Endothelial cell of umbilical vein (primary cell): ENCODE measurements at regions not wholly inside any gene's neighbourhood (a gene's known extent, or its start where the extent isn't known, plus 50 kb on each side); places are given as distances from the start of the nearest gene placed in this dataset.

Experiments used
- EZH2 ChIP-seq: IDR thresholded peaks from 2 replicates; pipeline ENCODE4 v1.6.1; 2012; ENCODE audit warnings: borderline replicate concordance, low read depth, mild to moderate bottlenecking, moderate library complexity, low read length, inconsistent platforms; ENCODE audit not compliant: severe bottlenecking
- JUN ChIP-seq: IDR thresholded peaks from 2 replicates; pipeline ENCODE4 v1.6.1; 2011; ENCODE audit warnings: borderline replicate concordance, low read depth; ENCODE audit not compliant: insufficient read length, insufficient read depth
- MAX ChIP-seq: IDR thresholded peaks from 2 replicates; pipeline ENCODE4 v1.6.1; 2011; ENCODE audit not compliant: insufficient read depth, insufficient read length
- POLR2A ChIP-seq: IDR thresholded peaks from 2 replicates; pipeline ENCODE4 v1.6.1; 2012; ENCODE audit warnings: low read depth, mild to moderate bottlenecking, control low read depth, low read length
- POLR2AphosphoS5 ChIP-seq: IDR thresholded peaks from 2 replicates; pipeline ENCODE4 v1.6.1; 2012; ENCODE audit warnings: low read depth, mild to moderate bottlenecking, control low read depth, low read length, moderate library complexity; ENCODE audit not compliant: insufficient read depth
- TF ChIP-seq, protein P1 (sequence below), 2 donors: IDR thresholded peaks; 1 replicate in 1 of 2; 2 replicates in 1 of 2; pipeline ENCODE4 v1.5.1; 2011; ENCODE audit warnings: low read length in 2 of 2, mild to moderate bottlenecking in 2 of 2, moderate library complexity in 2 of 2, control low read depth in 1 of 2, inconsistent platforms in 1 of 2, low read depth in 1 of 2; ENCODE audit not compliant: insufficient read depth in 1 of 2; ENCODE audit errors: extremely low read depth in 1 of 2

GRCh38 chr6:74798302-74798701 lies 407.6 kb downstream of the COL12A1 start:
- no peak for TF ChIP-seq POLR2AphosphoS5
- no peak for TF ChIP-seq POLR2A
- TF ChIP-seq, protein P1, sequence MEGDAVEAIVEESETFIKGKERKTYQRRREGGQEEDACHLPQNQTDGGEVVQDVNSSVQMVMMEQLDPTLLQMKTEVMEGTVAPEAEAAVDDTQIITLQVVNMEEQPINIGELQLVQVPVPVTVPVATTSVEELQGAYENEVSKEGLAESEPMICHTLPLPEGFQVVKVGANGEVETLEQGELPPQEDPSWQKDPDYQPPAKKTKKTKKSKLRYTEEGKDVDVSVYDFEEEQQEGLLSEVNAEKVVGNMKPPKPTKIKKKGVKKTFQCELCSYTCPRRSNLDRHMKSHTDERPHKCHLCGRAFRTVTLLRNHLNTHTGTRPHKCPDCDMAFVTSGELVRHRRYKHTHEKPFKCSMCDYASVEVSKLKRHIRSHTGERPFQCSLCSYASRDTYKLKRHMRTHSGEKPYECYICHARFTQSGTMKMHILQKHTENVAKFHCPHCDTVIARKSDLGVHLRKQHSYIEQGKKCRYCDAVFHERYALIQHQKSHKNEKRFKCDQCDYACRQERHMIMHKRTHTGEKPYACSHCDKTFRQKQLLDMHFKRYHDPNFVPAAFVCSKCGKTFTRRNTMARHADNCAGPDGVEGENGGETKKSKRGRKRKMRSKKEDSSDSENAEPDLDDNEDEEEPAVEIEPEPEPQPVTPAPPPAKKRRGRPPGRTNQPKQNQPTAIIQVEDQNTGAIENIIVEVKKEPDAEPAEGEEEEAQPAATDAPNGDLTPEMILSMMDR (IDR thresholded peaks at IDR 0.05; ENCODE audit: extremely low read depth in 1 of 2, insufficient read depth in 1 of 2, low read depth in 1 of 2, low read length in 2 of 2): no peak
- TF ChIP-seq MAX: no peak
- no peak for TF ChIP-seq EZH2
- no peak for TF ChIP-seq JUN
